ENCODE measurements at regions not wholly inside any gene's neighbourhood (a gene's known extent, or its start where the extent isn't known, plus 50 kb on each side); places are given as distances from the start of the nearest gene placed in this dataset.

DNA sequence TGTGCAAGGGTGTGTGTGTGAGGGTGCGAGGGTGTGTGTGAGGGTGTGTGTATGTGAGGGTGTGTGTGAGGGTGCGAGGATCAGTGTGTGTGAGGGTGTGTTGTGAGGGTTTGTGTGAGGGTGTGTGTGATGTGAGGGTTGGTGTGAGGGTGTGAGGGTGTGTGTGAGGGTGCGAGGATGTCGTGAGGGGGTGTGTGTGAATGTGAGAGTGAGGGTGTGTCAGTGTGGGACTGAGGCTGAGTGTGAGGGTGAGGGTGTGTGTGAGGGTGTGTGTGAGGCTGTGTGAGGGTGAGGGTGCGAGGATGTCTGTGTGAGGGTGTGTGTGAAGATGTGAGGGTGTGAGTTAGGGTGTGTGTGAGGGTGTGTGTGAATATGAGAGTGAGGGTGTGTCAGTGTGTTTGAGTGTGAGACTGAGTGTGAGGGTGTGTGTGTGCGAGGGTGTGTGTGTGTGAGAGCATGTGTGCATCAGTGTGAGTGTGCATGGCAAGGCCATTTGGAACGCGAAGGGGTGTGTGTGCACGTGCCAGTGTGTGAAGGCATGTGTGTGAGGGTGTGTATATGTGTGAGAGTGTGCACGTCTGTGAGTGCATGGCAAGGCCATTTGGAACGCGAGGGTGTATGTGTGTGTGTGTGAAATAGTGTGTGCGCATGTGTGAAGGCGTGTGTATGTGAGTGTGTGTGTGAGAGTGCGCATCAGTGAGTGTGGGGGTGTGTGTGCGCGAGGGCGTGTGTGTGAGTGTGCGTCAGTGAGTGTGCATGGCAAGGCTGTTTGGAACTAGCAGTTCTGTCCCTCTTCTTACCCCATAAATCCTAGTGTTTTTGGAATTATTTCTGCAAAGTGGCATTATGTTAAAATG, 69.8 kb downstream of the RGS12 start:
- Histone ChIP-seq H3K36me3 (no peaks in the 10 kb centered on the region), H3K27me3 (no peaks in the 10 kb centered on the region), H3K4me3 (no peak overlapping the region), H3K9me3 (no peaks in the 10 kb centered on the region)
- no peak for DNase-seq

DNA sequence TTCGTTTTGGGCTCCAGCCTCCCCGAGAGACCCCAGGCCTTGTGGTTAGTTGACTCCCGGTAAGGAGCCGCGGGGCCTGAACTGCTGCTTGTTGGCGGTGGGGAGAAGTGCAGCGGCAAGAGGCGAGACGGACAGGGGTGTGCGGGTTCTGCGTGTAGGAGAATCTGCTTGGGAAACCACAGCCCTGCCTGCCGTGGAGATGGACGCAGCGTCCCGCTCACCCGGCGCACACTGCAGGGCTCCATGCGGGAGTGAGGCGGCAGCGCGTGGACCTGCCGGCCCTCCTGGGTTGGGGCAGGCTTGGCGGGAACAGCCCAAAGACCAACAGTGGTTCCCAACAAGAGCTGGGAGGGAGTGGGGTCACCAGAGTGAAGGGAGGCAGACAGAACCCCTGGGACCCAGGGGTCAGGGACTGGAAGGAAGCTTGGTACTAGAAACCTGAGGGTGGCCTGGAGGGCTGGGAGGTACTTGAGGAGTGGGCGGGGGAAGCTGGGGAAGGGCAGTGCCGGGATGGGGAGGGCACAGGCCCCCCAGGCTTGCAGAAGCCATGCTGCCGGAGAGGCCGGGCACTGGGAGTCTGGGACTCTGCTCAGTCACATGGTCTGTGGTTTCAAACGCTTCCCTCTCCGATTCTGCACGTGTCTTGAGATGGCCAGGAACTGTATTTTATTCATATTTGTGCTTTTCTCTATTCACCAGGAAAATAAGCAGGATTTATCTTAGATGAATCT, 70.8 kb downstream of the RGS12 start:
- Histone ChIP-seq H3K36me3 (no peaks in the 10 kb centered on the region), H3K4me3 (no peak overlapping the region), H3K9me3 (no peaks in the 10 kb centered on the region), H3K27me3 (no peaks in the 10 kb centered on the region)
- DNase-seq, result no peak

DNA sequence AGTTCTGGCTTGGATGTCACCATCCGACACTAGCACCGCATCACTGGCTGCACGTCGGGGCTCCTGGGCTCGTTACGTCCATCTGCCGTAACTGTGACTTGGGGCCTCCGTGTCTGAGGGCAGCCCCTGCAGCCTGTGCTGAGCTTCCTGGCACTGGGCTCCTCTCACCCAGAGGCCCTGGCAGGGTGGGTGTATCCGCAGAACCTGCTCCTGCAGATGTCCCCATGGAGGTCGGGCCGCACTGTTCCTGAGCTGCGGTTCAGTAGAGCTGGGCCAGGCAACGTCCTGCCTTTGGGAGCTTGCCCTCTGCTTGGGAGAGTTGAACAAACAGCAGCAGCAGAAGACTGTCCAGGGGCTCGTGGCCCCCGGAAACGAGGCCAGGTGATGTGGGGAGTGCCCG, 71.4 kb downstream of the RGS12 start:
- Histone ChIP-seq H3K27me3 (no peaks in the 10 kb centered on the region), H3K9me3 (no peaks in the 10 kb centered on the region), H3K36me3 (no peaks in the 10 kb centered on the region), H3K4me3 (no peak overlapping the region)
- DNase-seq, result no peak

DNA sequence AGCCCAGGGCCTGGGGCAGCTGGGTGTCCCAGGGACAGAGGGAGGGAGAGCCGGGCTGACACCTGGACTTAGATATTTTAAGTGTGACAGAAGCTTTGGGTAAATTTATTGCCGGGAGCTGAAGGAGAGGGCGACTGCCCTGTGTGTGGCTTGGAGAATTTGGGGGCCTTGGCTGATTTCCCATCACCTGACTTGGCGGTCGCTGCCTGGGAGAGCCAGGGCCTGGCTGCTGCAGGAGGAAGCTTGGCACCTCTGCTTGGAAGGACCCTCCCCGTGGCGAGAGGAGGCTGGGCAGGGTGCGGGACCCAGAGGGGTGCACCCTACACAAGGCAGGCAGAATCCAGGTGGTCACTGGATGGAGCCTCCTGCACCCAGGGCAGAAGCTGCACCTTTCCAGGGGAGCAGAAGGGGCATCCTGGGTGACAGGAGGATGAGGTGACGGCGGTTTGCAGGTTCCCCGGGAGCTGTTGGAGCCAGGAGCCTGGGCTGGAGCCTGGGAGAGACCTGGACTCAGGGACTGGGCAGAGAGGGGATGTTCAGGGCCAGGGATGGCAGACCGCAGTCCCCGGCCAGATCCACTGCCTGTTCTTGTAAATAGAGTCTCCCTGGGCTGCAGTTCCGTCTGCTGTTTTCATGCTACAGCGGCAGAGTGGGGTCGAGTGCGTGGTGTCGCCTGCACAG, 72.0 kb downstream of the RGS12 start:
- no peak for DNase-seq
- H3K4me3 ChIP-seq, result no peak overlapping the region
- H3K36me3 ChIP-seq, result no peaks in the 10 kb centered on the region
- H3K27me3 ChIP-seq, result no peaks in the 10 kb centered on the region
- H3K9me3 ChIP-seq, result no peaks in the 10 kb centered on the region

DNA sequence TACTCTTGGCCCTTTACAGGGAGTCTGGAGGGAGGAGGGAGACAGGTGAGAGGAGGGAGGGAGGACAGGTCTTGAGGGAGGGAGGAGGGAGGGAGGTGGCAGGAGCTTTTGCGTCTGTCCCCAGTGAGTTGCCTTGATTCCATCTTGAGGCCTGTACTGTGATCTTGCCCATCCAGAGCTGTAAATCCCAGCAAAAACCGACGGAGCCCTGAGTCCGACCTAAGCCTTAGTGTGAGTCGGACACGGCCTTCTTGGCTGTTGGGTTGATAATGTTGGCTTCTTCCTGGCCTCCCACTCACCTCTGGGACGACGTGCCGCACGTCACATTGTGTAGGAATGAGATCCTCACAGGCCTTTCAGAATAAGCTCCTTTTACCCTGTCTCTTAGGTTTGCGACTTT, 72.5 kb downstream of the RGS12 start:
- H3K9me3 ChIP-seq, result no peaks in the 10 kb centered on the region
- H3K36me3 ChIP-seq, result no peaks in the 10 kb centered on the region
- no peak for DNase-seq

DNA sequence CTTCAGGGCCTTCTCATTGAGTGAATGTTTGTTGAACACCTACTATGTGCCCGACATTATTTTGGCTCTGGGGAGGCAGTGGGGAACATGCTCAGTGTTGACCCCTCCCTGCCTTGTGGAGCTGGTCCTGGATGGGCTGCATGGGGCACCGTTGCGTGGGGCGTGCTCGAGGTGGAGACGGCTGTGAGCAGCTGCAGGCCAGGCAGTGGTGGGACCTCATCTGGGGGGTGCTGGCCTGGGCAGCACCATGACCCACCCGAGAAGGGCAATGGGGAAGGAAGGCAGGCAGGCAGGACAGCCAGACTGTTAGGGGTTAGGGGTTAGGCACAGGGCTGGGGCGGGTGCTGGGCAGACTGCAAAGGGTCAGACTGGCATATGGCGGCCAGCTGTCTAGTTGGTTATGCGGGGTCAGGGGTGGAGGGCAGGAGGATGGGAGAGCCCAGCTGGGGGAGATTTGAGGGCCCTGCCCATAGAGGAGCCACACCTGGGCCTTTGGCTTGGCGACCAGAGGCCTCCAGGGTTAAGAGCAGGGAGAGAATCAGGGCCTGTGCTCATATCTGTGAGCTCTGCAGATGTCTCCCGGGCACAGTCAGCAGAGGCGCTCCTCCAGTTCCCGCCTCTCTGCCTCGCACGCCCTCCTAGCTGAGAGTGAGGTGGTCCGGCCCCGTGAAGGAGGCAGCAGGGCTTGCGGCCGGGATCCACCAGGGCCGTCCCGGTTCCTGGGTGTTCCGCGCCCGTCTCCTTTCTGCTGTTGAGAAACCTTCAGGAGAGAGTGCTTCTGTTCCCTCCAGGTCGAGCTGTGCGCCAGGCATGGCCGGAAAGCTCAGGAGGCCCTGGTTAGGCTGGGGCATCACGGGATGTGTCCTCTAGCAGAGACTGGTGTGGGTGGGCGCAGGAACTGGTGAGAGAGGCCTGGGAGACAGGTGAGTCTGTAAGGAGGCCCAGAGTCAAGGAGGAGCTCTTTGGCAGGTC, 73.3 kb downstream of the RGS12 start:
- H3K27me3 ChIP-seq, result no peaks in the 10 kb centered on the region
- no peaks in the 10 kb centered on the region for H3K9me3 ChIP-seq
- no peak overlapping the region for H3K4me3 ChIP-seq
- H3K36me3 ChIP-seq, result no peaks in the 10 kb centered on the region
- no peak for DNase-seq

More for the DNA sequence above, 72.5 kb downstream of the RGS12 start:
- H3K4me3 ChIP-seq, result no peak overlapping the region
- H3K27me3 ChIP-seq, result no peaks in the 10 kb centered on the region

DNA sequence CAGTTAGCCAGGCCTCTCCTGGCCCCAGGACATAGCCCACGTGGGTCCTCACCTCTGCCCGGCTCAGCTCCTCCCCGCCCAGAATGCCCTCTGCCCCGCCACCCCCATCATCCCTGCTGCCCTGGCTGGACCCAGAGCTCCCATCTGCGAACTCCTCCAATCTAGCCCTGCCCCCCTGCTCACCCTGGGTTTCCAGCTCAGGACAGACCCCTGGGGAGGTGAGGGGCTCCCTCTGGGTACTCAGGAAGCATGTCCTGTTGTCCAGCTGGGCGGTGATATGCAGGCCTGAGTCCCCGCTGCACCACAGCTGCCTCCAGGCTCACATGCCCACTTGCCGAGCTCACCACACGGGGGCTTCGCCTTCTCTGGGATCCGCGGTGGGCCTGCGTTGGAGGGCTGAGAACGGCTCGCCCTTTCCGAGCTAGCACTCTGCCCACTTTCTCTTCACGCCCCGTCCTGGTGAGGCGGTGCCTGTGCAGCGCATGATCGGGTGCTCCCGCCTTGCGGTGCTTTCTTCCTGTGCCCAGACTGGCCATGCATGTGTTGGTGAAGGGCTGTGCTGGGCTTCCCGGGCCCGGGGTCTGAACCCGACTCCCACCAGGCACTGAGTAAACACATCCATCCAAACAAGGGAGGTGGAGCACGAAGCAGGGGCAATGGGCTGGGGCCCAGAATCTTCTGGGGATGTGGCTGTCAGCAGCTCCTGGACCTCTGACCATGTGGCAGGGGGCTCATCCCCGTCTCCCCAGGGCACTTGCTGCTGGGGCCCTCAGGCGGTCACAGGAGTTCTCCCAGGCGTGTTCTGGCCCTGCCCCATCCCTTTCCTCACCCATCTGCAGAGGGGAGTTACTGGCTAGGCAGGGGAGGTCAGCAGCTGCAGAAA, 74.3 kb downstream of the RGS12 start:
- no peak overlapping the region for H3K4me3 ChIP-seq
- no peaks in the 10 kb centered on the region for H3K9me3 ChIP-seq
- DNase-seq, result no peak
- H3K27me3 ChIP-seq, result no peaks in the 10 kb centered on the region
- no peaks in the 10 kb centered on the region for H3K36me3 ChIP-seq

DNA sequence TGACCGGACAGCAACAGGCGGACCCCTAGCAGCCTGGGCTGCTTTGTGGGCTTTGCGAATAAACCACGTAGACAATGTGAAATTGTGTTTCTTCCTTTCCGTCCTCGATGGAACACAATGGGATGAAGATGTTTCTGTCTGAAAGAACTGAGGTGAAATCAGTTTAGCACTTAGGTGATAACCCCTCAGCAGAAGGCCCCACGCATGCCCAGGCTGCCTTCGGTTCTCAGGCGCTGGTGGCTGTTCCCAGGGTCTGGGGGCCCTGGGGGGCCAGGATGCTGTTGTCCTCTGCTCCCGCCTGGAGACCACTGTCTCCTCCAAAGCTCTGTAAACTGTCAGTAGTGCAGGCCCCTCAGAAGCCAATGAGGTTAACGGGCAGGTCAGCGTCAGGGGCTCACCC, 73.9 kb upstream of the HGFAC start:
- H3K36me3 ChIP-seq, result no peaks in the 10 kb centered on the region
- H3K27me3 ChIP-seq, result no peaks in the 10 kb centered on the region
- H3K4me3 ChIP-seq, result no peak overlapping the region
- DNase-seq, result no peak
- no peaks in the 10 kb centered on the region for H3K9me3 ChIP-seq

DNA sequence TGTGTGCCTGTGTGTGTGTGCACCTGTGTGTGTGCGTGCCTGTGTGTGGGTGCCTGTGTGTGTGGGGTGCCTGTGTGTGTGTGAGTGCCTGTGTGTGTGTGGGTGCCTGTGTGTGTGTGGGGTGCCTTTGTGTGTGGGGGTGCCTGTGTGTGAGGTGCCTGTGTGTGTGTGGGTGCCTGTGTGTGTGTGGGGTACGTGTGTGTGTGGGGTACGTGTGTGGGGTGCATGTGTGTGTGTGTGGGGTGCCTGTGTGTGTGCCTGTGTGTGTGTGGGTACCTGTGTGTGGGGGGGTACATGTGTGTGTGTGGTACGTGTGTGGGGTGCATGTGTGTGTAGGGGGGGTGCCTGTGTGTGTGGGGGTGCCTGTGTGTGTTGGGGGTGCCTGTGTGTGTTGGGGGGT, 73.4 kb upstream of the HGFAC start:
- DNase-seq, result no peak
- no peaks in the 10 kb centered on the region for H3K36me3 ChIP-seq
- H3K27me3 ChIP-seq, result no peaks in the 10 kb centered on the region

DNA sequence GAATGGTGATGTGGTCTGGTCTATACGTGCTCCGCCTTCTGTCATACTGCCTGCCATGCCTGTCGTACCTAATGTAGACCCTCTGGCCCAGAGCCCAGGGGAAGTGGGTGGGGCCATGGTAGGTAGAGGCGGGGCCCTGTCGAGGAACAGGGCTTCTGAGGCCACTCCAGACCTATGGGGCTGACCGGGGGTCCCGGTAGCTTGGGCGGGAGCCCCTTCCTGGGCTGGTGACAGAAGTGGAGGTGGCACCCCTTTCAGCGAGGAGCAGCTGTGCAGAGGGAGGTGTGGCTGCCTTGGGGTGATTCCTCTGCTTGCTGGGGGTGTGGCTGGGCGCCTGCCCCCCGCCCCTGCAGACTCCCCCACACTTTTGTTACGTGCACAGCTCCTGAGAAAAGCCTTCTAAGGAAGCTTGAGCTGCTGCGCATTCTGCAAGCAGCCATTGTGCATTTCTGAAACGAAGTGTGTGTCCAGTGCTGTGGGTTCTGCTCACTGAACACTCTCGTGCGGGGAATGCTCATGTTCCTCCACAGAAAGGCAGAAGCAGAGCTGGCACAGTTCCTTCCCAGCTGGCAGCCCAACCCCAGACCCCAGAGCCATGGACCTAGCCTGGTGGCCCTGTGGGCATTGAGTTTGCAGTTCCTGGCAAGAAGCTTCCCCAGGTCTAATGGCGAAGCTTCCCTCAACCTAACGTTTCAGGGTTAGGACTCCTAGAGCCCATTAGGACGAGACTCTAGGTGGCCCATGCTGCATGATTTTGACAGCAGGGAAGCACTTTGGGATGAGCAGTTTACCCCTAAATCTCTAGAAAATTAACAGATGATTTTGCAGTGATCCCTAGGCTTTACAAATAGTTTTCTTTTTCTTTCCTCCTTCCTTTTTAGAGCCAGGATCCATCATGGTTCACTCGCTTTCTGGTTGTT, 72.7 kb upstream of the HGFAC start:
- no peaks in the 10 kb centered on the region for H3K27me3 ChIP-seq
- no peak for DNase-seq
- no peaks in the 10 kb centered on the region for H3K36me3 ChIP-seq
- H3K4me3 ChIP-seq, result peak overlapping the region; percentile 50
- H3K9me3 ChIP-seq, result no peaks in the 10 kb centered on the region

More for the DNA sequence above, 73.4 kb upstream of the HGFAC start:
- no peaks in the 10 kb centered on the region for H3K9me3 ChIP-seq
- no peak overlapping the region for H3K4me3 ChIP-seq

DNA sequence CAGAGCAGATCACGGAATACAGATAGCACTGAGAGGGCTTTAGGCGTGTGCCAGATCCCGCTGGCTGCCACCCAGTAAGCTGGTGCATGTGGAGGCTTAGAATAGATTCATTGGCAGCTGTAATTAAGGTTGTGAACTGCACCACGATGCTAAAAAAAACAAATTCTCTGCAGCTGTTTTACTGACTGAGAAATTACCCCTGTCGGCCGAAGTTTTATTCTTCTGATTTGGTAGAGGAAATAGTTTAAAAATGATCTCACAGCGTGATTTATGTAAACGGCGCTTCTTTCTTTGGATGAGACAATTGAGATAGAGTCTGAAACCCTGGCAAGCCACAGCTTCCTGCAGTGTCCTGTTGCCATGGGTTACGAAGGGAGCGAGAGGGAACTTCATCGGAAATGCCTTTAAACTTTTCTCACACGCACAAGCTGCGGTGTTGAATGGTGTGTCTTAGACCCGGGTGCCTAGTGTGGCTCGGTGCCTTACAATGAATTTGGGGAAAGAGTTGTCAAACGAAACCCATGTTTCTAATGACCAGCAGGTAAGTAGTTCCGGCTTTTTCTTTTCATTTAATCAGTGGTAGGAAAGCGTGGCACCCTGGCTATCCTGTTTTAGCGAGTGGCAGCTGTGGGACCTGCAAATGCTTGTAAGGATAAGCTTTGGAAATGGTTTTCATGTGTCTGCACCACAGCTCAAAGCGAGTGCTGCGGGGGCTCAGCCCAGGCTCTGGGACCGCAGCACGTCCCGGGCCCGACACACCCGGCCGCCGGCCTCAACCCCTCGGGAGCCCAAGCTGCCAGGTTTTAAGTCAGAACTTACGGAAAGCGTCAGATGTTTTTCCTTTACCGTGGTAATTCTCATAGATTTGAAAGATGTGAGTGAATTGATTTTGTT, 71.7 kb upstream of the HGFAC start:
- no peaks in the 10 kb centered on the region for H3K27me3 ChIP-seq
- H3K4me3 ChIP-seq, result peak overlapping the region; percentile 50
- H3K9me3 ChIP-seq, result no peaks in the 10 kb centered on the region
- H3K36me3 ChIP-seq, result no peaks in the 10 kb centered on the region
- peak; percentile 83 for DNase-seq

DNA sequence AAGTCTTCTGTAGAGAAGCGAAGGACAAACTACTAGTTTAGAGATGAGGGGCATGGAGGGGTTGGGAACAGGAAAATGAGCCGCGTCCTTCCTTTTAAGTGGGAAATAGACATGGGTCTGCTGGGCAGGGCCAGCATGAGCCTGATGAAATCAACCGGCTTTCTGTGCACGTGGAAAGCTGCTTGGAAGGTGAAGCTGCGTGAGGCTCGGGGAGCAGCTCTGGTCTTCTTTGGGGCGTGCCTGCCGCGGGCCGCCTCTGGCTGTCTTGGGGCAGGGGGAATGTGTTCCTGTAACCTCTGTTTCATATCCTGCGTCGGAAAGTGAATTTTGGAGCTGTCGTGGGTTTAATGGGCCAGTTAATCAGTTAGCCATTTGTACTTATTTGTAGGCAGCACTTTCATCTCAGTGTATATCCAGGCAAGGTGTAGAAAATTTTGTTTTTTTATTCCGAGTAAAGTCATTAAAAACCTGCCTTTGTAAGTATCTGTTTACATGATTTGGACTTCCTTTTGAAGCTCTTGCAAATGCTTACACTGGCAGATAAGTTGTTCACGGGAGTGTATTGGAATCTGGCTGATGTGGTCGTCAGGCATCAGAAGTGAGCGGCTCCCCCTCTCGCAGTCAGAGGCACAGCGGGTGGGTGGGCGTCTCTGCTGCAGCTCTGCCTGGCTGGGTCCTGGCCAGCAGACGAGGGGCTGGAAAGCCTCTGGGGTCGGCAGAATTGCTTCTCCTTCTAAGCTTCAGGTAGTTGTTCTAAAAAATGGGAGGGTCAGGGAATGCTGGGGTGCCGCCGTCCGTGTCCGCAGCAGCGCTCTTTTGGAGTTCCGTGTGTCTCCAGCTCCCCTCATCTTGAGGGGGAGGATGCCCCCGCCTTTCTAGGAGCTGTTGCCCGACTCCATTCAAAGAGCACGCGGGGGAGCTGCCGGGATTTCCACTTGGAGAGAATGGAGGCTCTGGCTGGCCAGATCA, 70.5 kb upstream of the HGFAC start:
- no peaks in the 10 kb centered on the region for H3K9me3 ChIP-seq
- peak overlapping the region; percentile 50 for H3K4me3 ChIP-seq
- H3K36me3 ChIP-seq, result peaks cover 4% of the 10 kb centered on the region
- no peaks in the 10 kb centered on the region for H3K27me3 ChIP-seq
- peak; percentile 32 for DNase-seq
